ENCODE measurements at regions not wholly inside any gene's neighbourhood (a gene's known extent, or its start where the extent isn't known, plus 50 kb on each side); places are given as distances from the start of the nearest gene placed in this dataset.

- TF ChIP-seq CTCF (IDR thresholded peaks at IDR 0.05; ENCODE audit: borderline replicate concordance, extremely low read depth, low read length, poor library complexity, severe bottlenecking) (no peak), EZH2 (IDR thresholded peaks at IDR 0.05; ENCODE audit: borderline replicate concordance, low read depth, low read length, severe bottlenecking) (no peak)
Observed at GRCh38 chr2:103960129-103960513, 893.8 kb upstream of the POU3F3 start.
